Psoas muscle (tissue), 7 donors: ENCODE measurements at regions not wholly inside any gene's neighbourhood (a gene's known extent, or its start where the extent isn't known, plus 50 kb on each side); places are given as distances from the start of the nearest gene placed in this dataset.

ENCODE experiments used
- ATAC-seq, 4 donors: fragments of 200-7000 bp; cut with Tn5 transposase; one replicate each; pipeline ENCODE4 v1.9.1; 2020; ENCODE audit warnings: moderate library complexity in 3 of 4, mild to moderate bottlenecking in 2 of 4
- DNase-seq, 2 donors: peaks; one replicate each; pipeline ENCODE4 v3.0.0-alpha.2; 2020
- H3K27ac ChIP-seq: fragments of 200-600 bp; one replicate; pipeline ENCODE4 v1.8.0; 2022
- H3K27me3 ChIP-seq, 3 donors: fragments of 200-600 bp in 1 of 3; one replicate each; pipeline versions ENCODE4 v1.6.1 to v1.8.0; 2013 to 2022; ENCODE audit warnings: low read length in 2 of 3, mild to moderate bottlenecking in 2 of 3, moderate library complexity in 1 of 3; ENCODE audit not compliant: insufficient read depth in 3 of 3
- H3K36me3 ChIP-seq, 2 donors: fragments of 200-600 bp in 1 of 2; one replicate each; pipeline versions ENCODE4 v1.6.1 to v1.8.0; 2013 to 2022; ENCODE audit warnings: low read depth in 1 of 2, mild to moderate bottlenecking in 1 of 2, moderate library complexity in 1 of 2; ENCODE audit not compliant: insufficient read depth in 1 of 2
- H3K4me1 ChIP-seq: fragments of 200-600 bp; one replicate; pipeline ENCODE4 v1.8.0; 2022
- H3K4me3 ChIP-seq: fragments of 200-600 bp; one replicate; pipeline ENCODE4 v1.8.0; 2022; ENCODE audit warnings: mild to moderate bottlenecking
- H3K9me3 ChIP-seq: fragments of 200-600 bp; one replicate; pipeline ENCODE4 v1.8.0; 2022
- WGBS, 3 donors: extraction: QIAGEN DNeasy Blood & Tissue Kit; methylation state at CpG; one replicate each; pipeline versions ENCODE4 v1.1.6 to v1.1.7; 2013; 5-methylcytosine and 5-hydroxymethylcytosine counted together
- intact Hi-C, 2 donors: fragments of 100-400 bp; cut with DNase I; formaldehyde crosslinking; loops; one replicate each; pipeline versions ENCODE4 v1.11.0 to v1.14.2; 2022
- TF ChIP-seq, protein P1 (sequence below): fragments of 200-600 bp; IDR thresholded peaks from one replicate; pipeline ENCODE4 v1.8.0; 2022; ENCODE audit warnings: antibody characterized with exemption
- donor health status: healthy with polysubstance abuse.
- donor health status: DM: no; HTN: no; CAD: no; lungs with moderate emphysema.
- donor health status: Bipolar disorder and iron deficiency.
- donor health status: healthy.
- donor health status: DM: yes; HTN: yes; CAD: no.
- donor health status: DM: no; HTN: no; CAD: no.
- donor health status: DM: yes; HTN: yes; CAD: no.

DNA sequence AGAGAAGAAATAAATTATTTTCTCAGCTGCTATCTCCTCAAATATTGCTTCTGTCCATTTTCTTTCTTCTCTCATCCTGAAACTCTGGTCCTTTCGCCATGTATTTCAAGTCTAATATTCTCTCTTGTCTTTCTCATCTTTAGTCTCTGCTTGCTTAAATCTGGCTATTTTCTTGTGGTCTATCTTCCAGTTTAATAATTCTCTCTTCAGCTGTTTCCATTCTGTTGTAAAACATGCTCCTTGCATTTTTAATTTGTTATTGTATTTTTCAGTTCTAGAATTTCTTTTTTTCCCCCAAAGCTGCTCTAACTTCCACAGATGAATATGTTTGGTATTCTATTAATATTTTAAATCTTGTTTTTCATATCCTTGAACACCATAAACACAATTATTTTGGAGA, 70.1 kb upstream of the TMPRSS2 start:
- WGBS, 3 donors = 73 to 89% (median 85%) methylated on average over 1 of the region's 1 CpG

GRCh38 chr21:41576013-41576615, 68.2 kb upstream of the TMPRSS2 start:
- TF ChIP-seq, protein P1, sequence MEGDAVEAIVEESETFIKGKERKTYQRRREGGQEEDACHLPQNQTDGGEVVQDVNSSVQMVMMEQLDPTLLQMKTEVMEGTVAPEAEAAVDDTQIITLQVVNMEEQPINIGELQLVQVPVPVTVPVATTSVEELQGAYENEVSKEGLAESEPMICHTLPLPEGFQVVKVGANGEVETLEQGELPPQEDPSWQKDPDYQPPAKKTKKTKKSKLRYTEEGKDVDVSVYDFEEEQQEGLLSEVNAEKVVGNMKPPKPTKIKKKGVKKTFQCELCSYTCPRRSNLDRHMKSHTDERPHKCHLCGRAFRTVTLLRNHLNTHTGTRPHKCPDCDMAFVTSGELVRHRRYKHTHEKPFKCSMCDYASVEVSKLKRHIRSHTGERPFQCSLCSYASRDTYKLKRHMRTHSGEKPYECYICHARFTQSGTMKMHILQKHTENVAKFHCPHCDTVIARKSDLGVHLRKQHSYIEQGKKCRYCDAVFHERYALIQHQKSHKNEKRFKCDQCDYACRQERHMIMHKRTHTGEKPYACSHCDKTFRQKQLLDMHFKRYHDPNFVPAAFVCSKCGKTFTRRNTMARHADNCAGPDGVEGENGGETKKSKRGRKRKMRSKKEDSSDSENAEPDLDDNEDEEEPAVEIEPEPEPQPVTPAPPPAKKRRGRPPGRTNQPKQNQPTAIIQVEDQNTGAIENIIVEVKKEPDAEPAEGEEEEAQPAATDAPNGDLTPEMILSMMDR = no peak
- 76 to 85% (median 79%) methylated on average over 4 of the region's 4 CpGs for WGBS, 3 donors
- no peak for ATAC-seq
- DNase-seq = no peak
- H3K27ac ChIP-seq = no peak overlapping the region
- peaks cover 33% of the 10 kb centered on the region for H3K9me3 ChIP-seq
- intact Hi-C loops = no loop called here
- no peaks in the 10 kb centered on the region for H3K4me1 ChIP-seq
- peaks cover 0 to 5% (median 0%) of the 10 kb centered on the region in 3 donors for H3K27me3 ChIP-seq
- no peaks in the 10 kb centered on the region for H3K36me3 ChIP-seq
- H3K4me3 ChIP-seq = no peak overlapping the region

More for the DNA sequence above, 70.1 kb upstream of the TMPRSS2 start:
- Histone ChIP-seq H3K27me3 (peaks cover 0 to 5% (median 0%) of the 10 kb centered on the region in 3 donors), H3K9me3 (peaks cover 22% of the 10 kb centered on the region), H3K4me1 (no peaks in the 10 kb centered on the region), H3K4me3 (no peak overlapping the region), H3K27ac (no peak overlapping the region), H3K36me3 (no peaks in the 10 kb centered on the region)
- ATAC-seq (no peak), DNase-seq (no peak)
- TF ChIP-seq, protein P1 = no peak
- intact Hi-C loops = no loop called here

- peaks cover 33% of the 10 kb centered on the region for H3K9me3 ChIP-seq
- 67 to 84% (median 82%) methylated on average over 5 of the region's 5 CpGs for WGBS, 3 donors
- DNase-seq (no peak), ATAC-seq (no peak)
- no peaks in the 10 kb centered on the region for H3K27me3 ChIP-seq
- intact Hi-C loops = no loop called here
- TF ChIP-seq, protein P1 = no peak
- no peaks in the 10 kb centered on the region for H3K4me1 ChIP-seq
- no peak overlapping the region for H3K4me3 ChIP-seq
- no peaks in the 10 kb centered on the region for H3K36me3 ChIP-seq
- H3K27ac ChIP-seq = no peak overlapping the region
Observed at GRCh38 chr21:41573902-41574690, 66.1 kb upstream of the TMPRSS2 start.

DNA sequence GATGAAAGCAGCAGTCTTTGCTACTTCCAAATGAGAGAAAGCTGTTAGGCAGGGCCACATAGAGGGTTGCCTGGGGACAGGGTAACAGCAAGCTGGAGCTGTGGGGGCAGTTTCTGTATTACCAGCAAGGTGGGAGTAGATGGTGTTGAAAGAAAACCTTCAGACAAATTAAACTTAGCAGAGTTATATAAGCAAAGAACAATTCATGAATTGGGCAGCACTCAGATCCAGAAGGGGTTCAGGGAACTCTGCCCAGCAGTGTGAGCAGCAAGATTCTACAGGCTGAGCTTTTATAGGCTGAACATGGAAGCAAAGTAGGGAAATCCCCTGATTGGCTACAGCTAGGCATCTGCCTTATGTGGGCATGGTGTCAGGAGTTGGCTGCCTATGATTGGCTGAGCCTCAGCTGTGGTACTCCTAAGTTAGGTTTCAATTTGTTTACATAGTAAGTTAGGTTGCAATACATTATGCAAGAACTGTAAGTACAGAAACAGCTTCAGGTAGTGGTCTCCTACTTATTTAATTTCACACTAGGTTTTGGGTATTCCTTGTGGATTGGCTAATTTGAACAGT, 64.1 kb upstream of the TMPRSS2 start:
- peaks cover 0 to 2% (median 0%) of the 10 kb centered on the region in 3 donors for H3K27me3 ChIP-seq
- no peak overlapping the region for H3K27ac ChIP-seq
- ATAC-seq (no peak), DNase-seq (no peak)
- intact Hi-C loops = no loop called here
- H3K9me3 ChIP-seq = peaks cover 15% of the 10 kb centered on the region
- no peak overlapping the region for H3K4me3 ChIP-seq
- H3K36me3 ChIP-seq = no peaks in the 10 kb centered on the region
- H3K4me1 ChIP-seq = no peaks in the 10 kb centered on the region
- TF ChIP-seq, protein P1 = no peak
